ENCODE measurements at regions not wholly inside any gene's neighbourhood (a gene's known extent, or its start where the extent isn't known, plus 50 kb on each side); places are given as distances from the start of the nearest gene placed in this dataset.

DNA sequence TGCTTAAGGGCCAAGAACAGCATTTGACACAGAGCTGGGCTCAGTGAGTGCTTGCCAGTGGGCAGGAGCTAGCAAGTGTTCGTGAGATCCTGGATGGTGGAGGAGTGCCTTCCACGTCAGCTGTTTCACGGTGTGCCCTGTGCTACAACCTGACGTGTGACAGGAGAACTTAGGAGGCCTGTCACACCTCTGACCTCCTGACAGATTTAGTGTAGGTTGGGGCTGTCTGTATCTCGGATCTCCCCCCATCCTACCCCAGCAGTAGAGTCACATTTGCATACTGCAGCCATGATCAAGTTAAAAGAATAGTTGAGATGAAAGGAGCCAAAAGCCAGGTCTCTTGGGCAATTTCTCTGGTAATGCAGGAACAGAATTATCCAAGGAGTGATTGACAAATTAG, 200.8 kb upstream of the CHD6 start:
- WGBS (ENCODE audit: insufficient coverage) = no CpG with 5 or more reads among the region's 5 CpGs
- no peak overlapping the region for H3K4me3 ChIP-seq (ENCODE audit: low read length)
- H3K27ac ChIP-seq (ENCODE audit: low read length) = no peak overlapping the region
- no peaks in the 10 kb centered on the region for H3K4me1 ChIP-seq (ENCODE audit: control insufficient read depth, insufficient read depth, low read length)
- no peaks in the 10 kb centered on the region for H3K36me3 ChIP-seq (ENCODE audit: control insufficient read depth, insufficient read depth, low read length)
- no peak for DNase-seq
- no peaks in the 10 kb centered on the region for H3K9me3 ChIP-seq (replicated peaks; ENCODE audit: control insufficient read depth, low read depth, low read length)
- H3K27me3 ChIP-seq (ENCODE audit: control insufficient read depth, insufficient read depth, low read length) = no peaks in the 10 kb centered on the region

DNA sequence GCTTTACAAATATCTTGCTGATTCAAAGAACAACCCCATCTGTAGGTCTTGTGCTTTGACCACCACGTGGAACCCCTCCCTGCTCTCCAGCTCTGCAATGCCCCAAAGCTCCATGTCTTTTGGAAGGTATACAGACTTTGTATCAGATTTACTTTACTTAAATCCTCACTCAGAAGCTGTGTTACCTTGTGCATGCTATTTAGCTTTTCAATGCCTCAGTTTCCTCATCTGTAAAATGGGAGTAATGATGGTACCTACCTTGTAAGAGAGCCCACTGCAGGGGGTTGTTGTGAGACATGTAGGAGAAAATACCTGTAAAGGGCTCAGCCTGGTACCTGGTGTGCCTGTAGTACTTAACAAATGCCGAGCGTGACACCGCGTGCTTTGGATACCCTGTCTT, 200.2 kb upstream of the CHD6 start:
- Histone ChIP-seq H3K4me1 (ENCODE audit: control insufficient read depth, insufficient read depth, low read length) (no peaks in the 10 kb centered on the region), H3K27ac (ENCODE audit: low read length) (no peak overlapping the region), H3K36me3 (ENCODE audit: control insufficient read depth, insufficient read depth, low read length) (no peaks in the 10 kb centered on the region), H3K9me3 (replicated peaks; ENCODE audit: control insufficient read depth, low read depth, low read length) (no peaks in the 10 kb centered on the region), H3K27me3 (ENCODE audit: control insufficient read depth, insufficient read depth, low read length) (no peaks in the 10 kb centered on the region), H3K4me3 (ENCODE audit: low read length) (no peak overlapping the region)
- no peak for DNase-seq
- WGBS (ENCODE audit: insufficient coverage) = 93% methylated on average over 4 of the region's 5 CpGs

DNA sequence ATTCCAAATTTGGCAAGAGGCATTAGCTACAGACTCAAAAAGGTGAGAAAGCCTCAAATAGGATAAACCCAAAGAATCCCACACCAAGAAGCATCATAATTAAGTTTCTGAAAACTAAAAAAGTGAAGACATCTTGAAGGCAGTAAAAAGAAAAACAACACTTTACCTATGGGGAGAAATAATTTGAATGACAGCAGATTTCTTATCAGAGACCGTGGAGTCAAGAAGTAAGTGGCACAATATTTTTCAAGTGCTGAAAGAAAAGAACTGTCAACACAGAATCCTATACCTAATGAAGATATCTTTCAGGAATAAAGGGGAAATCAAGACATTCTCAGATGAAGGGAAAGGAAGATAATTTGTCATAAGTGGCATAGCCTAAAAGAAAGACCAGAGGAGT, 193.3 kb upstream of the CHD6 start:
- H3K36me3 ChIP-seq (ENCODE audit: control insufficient read depth, insufficient read depth, low read length) = no peaks in the 10 kb centered on the region
- DNase-seq = no peak
- WGBS (ENCODE audit: insufficient coverage) = no CpG with 5 or more reads among the region's 1 CpG
- H3K9me3 ChIP-seq (replicated peaks; ENCODE audit: control insufficient read depth, low read depth, low read length) = peaks cover 3% of the 10 kb centered on the region
- H3K4me3 ChIP-seq (ENCODE audit: low read length) = no peak overlapping the region
- no peaks in the 10 kb centered on the region for H3K27me3 ChIP-seq (ENCODE audit: control insufficient read depth, insufficient read depth, low read length)
- no peak overlapping the region for H3K27ac ChIP-seq (ENCODE audit: low read length)
- no peaks in the 10 kb centered on the region for H3K4me1 ChIP-seq (ENCODE audit: control insufficient read depth, insufficient read depth, low read length)

DNA sequence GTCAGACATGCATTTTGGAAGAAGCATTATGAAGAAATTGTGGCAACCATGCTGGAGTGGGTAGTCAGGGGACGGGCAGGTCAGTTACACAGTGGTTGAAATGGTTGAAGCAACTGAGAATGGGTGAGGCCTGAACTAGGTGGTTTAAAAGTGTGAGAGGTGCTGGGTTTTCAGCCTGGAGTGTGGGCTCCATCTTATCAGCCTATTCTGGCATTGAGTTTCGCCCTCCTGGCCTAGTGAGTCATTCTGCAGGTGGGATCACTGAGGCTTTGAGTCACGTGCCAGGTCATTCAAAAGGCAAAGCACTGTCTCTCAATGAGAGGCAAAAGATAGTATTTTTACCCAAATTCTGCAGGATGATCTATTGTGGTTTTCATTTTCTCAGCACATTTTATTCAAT, 181.9 kb upstream of the CHD6 start:
- Histone ChIP-seq H3K27me3 (ENCODE audit: control insufficient read depth, insufficient read depth, low read length) (no peaks in the 10 kb centered on the region), H3K4me3 (ENCODE audit: low read length) (no peak overlapping the region), H3K9me3 (replicated peaks; ENCODE audit: control insufficient read depth, low read depth, low read length) (no peaks in the 10 kb centered on the region), H3K36me3 (ENCODE audit: control insufficient read depth, insufficient read depth, low read length) (no peaks in the 10 kb centered on the region), H3K27ac (ENCODE audit: low read length) (no peak overlapping the region), H3K4me1 (ENCODE audit: control insufficient read depth, insufficient read depth, low read length) (no peaks in the 10 kb centered on the region)
- no peak for DNase-seq
- 80% methylated on average over 1 of the region's 3 CpGs for WGBS (ENCODE audit: insufficient coverage)

DNA sequence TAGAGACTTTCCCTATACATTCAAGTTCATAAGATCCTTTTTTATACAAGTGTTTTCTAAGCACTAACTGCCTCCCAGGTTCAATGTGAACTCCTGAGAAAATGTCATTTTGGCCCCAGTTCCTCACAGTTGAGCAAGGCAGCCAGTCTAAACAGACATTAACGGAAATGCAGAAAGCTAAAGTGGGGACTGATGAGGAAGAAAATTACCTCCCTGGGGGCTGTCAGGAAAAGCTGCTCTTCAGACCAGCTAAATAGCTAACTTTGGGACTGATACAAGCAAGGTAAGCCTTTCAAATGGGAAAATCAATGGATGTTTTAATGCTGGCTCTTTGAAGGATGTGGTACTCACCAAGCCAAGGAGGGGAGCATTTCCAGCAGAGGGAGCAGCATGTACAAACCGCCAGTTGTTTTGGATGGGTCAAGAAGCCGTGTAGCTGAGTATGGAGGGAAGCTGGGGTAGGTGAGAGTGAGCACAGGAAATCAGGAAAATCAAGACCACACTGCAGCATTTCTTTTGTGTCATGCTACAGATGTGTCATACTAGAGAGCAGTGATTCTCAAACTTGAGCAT, 180.8 kb upstream of the CHD6 start:
- H3K27me3 ChIP-seq (ENCODE audit: control insufficient read depth, insufficient read depth, low read length) = no peaks in the 10 kb centered on the region
- DNase-seq = no peak
- H3K4me1 ChIP-seq (ENCODE audit: control insufficient read depth, insufficient read depth, low read length) = no peaks in the 10 kb centered on the region
- H3K4me3 ChIP-seq (ENCODE audit: low read length) = no peak overlapping the region
- no CpG with 5 or more reads among the region's 3 CpGs for WGBS (ENCODE audit: insufficient coverage)
- no peak overlapping the region for H3K27ac ChIP-seq (ENCODE audit: low read length)
- no peaks in the 10 kb centered on the region for H3K9me3 ChIP-seq (replicated peaks; ENCODE audit: control insufficient read depth, low read depth, low read length)
- H3K36me3 ChIP-seq (ENCODE audit: control insufficient read depth, insufficient read depth, low read length) = no peaks in the 10 kb centered on the region

DNA sequence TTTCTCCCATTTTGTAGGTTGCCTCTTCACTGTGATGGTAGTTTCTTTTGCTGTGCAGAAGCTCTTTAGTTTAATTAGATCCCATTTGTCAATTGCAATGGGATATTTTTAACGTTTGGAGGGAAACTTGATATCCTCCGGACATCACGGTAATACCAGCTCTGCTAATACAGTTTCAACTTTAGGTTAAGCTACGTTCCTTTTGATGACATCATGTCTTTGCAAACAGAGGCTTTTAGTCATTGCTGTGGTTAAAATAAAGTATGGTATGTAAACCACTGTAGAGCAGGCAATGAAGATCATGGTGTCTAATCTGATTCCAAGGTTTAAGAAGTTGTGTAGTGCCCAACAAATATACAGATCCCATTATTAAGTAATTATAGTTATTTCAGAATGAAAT, 168.0 kb upstream of the CHD6 start:
- WGBS (ENCODE audit: insufficient coverage) = 40% methylated on average over 3 of the region's 4 CpGs
- Histone ChIP-seq H3K27ac (ENCODE audit: low read length) (no peak overlapping the region), H3K4me1 (ENCODE audit: control insufficient read depth, insufficient read depth, low read length) (no peaks in the 10 kb centered on the region), H3K36me3 (ENCODE audit: control insufficient read depth, insufficient read depth, low read length) (no peaks in the 10 kb centered on the region), H3K9me3 (replicated peaks; ENCODE audit: control insufficient read depth, low read depth, low read length) (no peaks in the 10 kb centered on the region), H3K27me3 (ENCODE audit: control insufficient read depth, insufficient read depth, low read length) (no peaks in the 10 kb centered on the region), H3K4me3 (ENCODE audit: low read length) (no peak overlapping the region)
- DNase-seq = no peak

DNA sequence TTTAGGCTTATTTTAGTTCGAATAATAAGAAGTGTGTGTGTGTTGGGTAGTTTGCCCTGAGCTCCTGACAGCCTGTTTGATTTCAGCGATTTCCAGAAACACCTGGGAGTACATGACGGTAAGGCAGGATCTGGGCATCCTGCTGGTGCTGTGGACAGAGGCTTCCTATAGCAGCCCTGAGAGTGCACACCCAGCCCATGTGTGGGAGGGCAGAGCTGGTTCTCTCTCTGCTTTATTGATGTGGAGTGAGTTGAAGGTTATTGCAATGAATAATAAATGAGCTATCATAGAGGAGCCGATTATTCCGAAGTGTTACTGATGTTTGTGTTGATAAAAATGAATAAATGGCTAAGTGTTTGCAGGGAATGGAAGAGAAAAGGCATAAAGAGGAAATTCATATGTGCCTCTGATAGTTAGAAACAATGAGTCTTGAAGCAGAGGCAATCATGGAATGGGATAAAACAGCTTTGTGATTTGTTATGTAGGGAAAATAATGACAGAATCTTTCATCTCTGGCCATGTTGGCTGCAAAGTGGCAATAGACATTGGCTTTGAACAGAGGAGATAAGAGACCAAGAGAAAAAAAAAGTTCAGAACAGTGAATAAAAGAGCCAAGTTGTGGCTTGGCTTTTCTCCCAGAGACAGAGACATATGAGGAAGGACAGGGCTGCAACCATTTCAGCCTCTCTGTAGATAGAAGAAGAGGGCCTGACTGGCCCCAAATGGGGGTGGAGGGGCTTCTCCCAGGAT, 166.2 kb upstream of the CHD6 start:
- Histone ChIP-seq H3K4me1 (ENCODE audit: control insufficient read depth, insufficient read depth, low read length) (no peaks in the 10 kb centered on the region), H3K27me3 (ENCODE audit: control insufficient read depth, insufficient read depth, low read length) (no peaks in the 10 kb centered on the region), H3K36me3 (ENCODE audit: control insufficient read depth, insufficient read depth, low read length) (no peaks in the 10 kb centered on the region), H3K4me3 (ENCODE audit: low read length) (no peak overlapping the region), H3K27ac (ENCODE audit: low read length) (no peak overlapping the region), H3K9me3 (replicated peaks; ENCODE audit: control insufficient read depth, low read depth, low read length) (no peaks in the 10 kb centered on the region)
- 60% methylated on average over 5 of the region's 5 CpGs for WGBS (ENCODE audit: insufficient coverage)
- DNase-seq = no peak

DNA sequence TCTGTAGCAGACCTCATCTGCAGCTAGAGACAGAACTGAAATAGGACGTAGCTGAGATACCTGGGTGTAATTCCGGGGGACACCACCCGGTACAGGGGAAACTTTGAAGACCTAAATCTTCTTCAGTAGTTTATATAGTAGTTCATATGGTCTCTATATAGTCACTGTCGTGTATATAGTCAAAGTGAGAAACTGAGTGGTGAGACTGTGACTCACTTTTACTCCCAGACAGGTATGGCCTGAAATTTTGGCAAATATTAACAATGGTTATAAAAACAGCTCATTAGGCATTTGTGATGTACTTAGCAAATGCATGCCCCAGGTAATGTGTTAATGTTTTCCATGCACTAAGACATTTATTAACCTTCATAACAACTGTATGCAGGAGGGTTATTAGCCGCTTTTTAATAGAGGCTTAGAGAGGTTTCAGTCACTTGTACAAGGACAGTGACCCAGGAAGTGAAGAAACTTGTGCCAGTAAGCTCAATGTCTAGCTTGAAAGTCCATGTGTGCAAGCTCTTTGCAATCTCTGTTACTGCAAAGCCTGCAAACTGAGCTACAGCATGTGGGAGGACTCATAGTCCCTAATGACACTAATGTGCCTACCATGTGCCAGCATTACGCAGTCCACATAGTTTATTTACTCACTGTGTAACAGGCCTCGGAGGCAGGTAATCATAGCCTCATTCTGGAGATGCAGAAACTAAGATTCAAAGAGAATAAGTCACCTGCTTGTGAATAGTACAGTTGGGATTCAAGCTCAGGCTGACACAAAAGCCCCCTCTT, 165.4 kb upstream of the CHD6 start:
- Histone ChIP-seq H3K36me3 (ENCODE audit: control insufficient read depth, insufficient read depth, low read length) (no peaks in the 10 kb centered on the region), H3K4me1 (ENCODE audit: control insufficient read depth, insufficient read depth, low read length) (no peaks in the 10 kb centered on the region), H3K27me3 (ENCODE audit: control insufficient read depth, insufficient read depth, low read length) (no peaks in the 10 kb centered on the region), H3K27ac (ENCODE audit: low read length) (no peak overlapping the region), H3K4me3 (ENCODE audit: low read length) (no peak overlapping the region), H3K9me3 (replicated peaks; ENCODE audit: control insufficient read depth, low read depth, low read length) (no peaks in the 10 kb centered on the region)
- WGBS (ENCODE audit: insufficient coverage) = 67% methylated on average over 3 of the region's 7 CpGs
- DNase-seq = no peak

DNA sequence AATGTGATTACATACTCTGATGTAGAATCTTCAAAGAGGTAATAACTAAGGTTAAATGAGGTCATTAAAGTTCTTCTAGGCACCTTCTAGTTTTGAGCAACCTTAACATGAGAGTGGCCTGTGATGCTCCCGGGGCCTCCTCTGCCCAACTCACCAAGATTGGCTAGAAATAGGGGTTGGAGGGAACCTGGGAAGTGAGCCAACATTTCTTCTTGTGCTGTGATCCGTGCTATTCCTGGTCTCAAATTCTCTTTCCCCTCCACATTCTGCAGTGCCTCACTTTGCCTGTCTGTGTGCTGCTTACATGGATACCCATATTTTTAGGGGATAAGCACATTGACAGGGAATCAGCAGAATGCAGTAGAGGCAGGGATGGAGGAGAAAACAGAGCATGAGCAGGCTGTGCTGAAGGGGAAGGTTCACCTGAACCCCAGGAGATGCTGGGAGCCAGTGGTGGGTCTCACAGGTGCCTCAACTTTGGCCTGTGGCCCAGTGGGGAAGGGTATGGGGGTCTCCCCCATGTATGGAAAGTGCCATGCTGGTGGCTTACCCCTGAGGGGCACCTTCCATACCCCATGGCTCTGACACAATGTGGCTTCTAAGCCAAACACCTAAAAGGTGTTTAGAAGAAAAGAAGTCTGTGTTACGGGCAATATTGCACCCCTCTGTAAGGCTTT, 164.7 kb upstream of the CHD6 start:
- no peak for DNase-seq
- 92% methylated on average over 1 of the region's 3 CpGs for WGBS (ENCODE audit: insufficient coverage)
- no peaks in the 10 kb centered on the region for H3K4me1 ChIP-seq (ENCODE audit: control insufficient read depth, insufficient read depth, low read length)
- no peaks in the 10 kb centered on the region for H3K27me3 ChIP-seq (ENCODE audit: control insufficient read depth, insufficient read depth, low read length)
- no peak overlapping the region for H3K4me3 ChIP-seq (ENCODE audit: low read length)
- H3K36me3 ChIP-seq (ENCODE audit: control insufficient read depth, insufficient read depth, low read length) = no peaks in the 10 kb centered on the region
- H3K9me3 ChIP-seq (replicated peaks; ENCODE audit: control insufficient read depth, low read depth, low read length) = no peaks in the 10 kb centered on the region
- H3K27ac ChIP-seq (ENCODE audit: low read length) = no peak overlapping the region

DNA sequence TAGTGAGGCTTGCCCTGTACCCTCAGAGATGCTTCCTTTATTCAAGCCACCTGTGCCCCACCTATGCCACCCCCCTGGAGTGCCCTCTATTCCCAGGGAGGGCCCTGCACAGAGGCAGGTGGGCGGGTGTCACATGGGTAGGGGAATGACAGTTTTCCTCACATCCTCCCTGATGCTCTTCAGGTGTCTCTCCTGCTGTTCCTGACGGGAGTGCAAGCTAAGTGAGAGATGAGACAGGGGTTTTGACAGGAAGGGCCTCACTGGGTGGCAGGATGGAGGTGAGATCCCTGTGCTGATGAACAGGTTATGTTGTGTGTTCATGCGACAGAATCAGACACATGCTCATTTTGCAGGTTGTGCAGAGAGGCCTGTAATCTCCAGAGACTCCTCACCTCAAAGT, 164.1 kb upstream of the CHD6 start:
- H3K4me3 ChIP-seq (ENCODE audit: low read length) = no peak overlapping the region
- H3K36me3 ChIP-seq (ENCODE audit: control insufficient read depth, insufficient read depth, low read length) = no peaks in the 10 kb centered on the region
- H3K27ac ChIP-seq (ENCODE audit: low read length) = no peak overlapping the region
- 80% methylated on average over 1 of the region's 3 CpGs for WGBS (ENCODE audit: insufficient coverage)
- no peaks in the 10 kb centered on the region for H3K27me3 ChIP-seq (ENCODE audit: control insufficient read depth, insufficient read depth, low read length)
- DNase-seq = no peak
- no peaks in the 10 kb centered on the region for H3K9me3 ChIP-seq (replicated peaks; ENCODE audit: control insufficient read depth, low read depth, low read length)
- H3K4me1 ChIP-seq (ENCODE audit: control insufficient read depth, insufficient read depth, low read length) = no peaks in the 10 kb centered on the region

Data from muscle of leg (tissue), 3 donors.